ENCODE measurements at regions not wholly inside any gene's neighbourhood (a gene's known extent, or its start where the extent isn't known, plus 50 kb on each side); places are given as distances from the start of the nearest gene placed in this dataset.
A peak's percentile ranks its signal among the peaks of the same experiment; 100 is the strongest.

DNA sequence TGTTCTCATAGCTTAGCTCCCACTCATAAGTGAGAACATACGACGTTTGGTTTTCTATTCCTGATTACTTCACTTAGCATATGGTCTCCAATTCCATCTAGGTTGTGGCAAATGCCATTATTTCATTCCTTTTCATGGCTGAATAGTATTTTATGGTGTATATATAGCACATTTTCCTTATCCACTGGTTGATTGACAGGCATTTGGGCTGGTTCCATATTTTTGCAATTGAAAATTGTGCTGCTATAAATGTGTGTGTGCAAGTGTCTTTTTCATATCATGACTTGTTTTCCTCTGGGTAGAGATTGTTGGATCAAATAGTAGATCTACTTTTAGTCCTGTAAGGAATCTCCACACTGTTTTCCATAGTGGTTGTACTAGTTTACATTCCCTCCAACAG lies 133.0 kb upstream of the TAB2 start:
- no peak for DNase-seq (ENCODE audit: low spot score)

- DNase-seq (ENCODE audit: low spot score), result no peak
Measured at GRCh38 chr6:149185799-149186357, 131.6 kb upstream of the TAB2 start.

DNA sequence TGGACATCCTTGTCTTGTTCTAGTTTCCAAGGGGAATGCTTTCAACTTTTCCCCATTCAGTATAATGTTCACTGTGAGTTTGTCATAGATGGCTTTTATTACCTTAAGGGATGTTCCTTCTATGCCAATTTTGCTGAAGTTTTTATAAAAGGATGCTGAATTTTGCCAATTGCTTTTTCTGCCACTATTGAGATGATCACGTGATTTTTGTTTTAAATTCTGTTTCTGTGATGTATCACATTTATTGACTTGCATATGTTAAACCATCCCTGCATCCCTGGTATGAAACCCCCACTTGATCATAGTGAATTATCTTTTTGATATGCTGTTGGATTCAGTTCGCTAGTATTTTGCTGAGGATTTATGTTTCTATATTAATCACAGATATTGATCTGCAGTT lies 130.6 kb upstream of the TAB2 start:
- DNase-seq (ENCODE audit: low spot score), result no peak

GRCh38 chr6:149190224-149190831 lies 127.2 kb upstream of the TAB2 start:
- DNase-seq (ENCODE audit: low spot score), result peak; percentile 66

- DNase-seq (ENCODE audit: low spot score), result no peak
Measured at GRCh38 chr6:149194820-149195558, 122.5 kb upstream of the TAB2 start.

DNA sequence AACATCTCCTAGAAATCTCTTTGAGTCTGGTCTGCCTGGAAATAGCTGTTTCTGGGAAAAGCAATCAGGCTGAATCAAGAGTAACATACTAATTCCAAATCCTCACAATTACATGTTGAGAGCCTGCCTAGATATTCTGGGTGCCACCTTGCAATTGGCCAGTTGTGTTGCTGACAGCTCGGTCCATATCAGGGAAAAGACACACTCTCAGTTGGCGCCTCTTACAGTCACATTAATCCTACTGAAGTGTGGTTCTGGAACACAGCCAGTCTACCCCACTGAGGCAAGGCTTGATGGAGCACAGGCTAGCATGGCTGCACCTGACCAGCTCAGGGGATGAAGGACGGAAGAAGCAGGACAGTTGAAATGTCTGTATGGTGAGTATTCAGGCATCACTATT lies 121.4 kb upstream of the TAB2 start:
- DNase-seq (ENCODE audit: low spot score), result no peak

GRCh38 chr6:149197482-149197881 lies 120.0 kb upstream of the TAB2 start:
- DNase-seq (ENCODE audit: low spot score), result no peak

GRCh38 chr6:149198265-149198664 lies 119.2 kb upstream of the TAB2 start:
- DNase-seq (ENCODE audit: low spot score), result no peak

DNA sequence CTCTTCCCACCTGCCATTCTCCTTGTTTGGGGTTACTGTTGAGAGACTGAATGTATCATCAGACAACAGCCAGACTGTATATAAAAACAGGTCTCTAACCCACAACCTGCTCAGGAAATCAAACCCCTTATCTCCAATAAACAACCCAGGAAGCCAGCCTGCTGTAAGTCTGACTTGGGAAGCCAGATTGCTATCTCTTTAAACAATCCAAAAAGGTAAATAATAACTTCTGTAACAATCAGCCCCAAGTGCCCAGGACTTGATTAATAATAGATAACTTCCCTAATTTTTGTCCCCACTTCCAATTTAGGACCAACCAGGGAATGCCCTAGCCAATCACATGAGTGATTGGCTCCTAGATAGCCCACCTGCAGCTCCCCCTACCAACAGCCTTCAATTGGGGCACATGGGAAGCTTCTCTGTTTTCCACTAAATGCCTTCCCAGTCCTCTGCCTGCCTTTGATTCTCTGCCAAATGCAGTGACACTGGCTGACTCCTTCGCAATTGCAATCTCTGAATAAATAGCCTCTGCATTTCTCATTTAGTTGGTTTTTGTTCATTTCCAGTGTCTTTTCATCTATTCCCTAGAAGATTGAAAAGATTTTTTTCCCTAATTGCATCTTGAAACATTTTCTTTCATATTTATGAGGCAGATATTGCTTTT lies 117.1 kb upstream of the TAB2 start:
- DNase-seq (ENCODE audit: low spot score), result no peak

GRCh38 chr6:149201068-149201655 lies 116.3 kb upstream of the TAB2 start:
- DNase-seq (ENCODE audit: low spot score), result no peak

DNA sequence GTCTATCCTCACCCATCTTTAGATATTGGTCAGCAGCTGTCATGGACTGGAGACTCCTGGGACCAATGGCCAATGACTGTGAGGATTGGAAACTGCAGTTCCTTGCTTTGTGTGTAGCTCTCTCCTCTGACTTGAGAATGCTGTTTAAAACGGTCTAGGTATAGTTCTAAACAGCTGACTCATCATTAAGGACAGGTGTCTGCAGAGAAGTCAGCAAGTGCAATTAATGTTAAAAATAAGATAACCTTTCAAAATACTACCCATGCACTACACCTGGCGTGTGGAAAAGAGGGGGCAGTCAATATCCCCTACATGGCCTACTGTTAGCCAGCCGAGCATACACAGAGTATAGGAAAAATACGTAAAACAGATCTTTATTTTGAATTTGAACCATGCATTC lies 115.4 kb upstream of the TAB2 start:
- no peak for DNase-seq (ENCODE audit: low spot score)

DNA sequence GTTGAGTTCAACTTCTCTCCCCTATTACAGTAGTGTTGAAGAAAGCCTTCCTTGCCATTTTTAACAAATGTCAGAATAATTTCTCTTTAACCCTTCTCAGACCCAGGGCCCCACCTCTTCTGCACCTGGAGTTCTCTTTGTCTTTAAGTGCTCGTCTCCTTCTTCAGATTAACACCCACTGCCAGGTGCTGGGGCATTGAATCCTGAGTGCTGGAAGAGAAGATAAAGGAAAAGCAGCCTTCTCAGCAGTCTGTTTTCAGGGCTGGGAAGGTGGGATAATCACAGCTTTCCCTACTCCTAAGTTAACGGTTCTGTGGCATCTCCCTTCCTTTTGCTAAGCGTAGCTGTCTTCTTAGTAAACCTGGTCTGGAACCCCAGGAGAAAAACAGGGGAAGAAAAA lies 114.6 kb upstream of the TAB2 start:
- DNase-seq (ENCODE audit: low spot score), result no peak

GRCh38 chr6:149203509-149203908 lies 114.0 kb upstream of the TAB2 start:
- no peak for DNase-seq (ENCODE audit: low spot score)

DNA sequence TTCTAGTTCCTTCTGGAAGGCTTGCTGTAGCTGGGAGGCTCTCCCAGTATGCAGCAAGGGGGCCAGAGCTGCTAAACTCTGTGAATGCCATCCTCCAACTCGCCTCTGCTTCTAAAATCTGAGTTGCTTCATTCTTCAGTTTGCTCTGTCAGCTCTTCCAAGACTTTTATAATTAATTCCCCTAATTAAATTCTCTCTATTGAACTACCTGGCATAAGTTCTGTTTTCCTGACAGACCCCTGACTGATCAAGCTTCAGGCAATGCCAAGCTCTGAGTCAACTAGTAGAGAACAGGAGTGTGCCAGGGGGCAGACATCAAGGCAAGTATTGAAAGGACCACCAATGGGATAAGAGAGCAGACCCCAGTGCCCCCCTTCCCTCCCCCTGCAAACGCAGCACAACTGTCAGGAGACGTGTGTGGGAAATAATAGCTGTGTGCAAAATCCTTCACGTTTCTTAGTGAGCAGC lies 109.3 kb upstream of the TAB2 start:
- no peak for DNase-seq (ENCODE audit: low spot score)

DNA sequence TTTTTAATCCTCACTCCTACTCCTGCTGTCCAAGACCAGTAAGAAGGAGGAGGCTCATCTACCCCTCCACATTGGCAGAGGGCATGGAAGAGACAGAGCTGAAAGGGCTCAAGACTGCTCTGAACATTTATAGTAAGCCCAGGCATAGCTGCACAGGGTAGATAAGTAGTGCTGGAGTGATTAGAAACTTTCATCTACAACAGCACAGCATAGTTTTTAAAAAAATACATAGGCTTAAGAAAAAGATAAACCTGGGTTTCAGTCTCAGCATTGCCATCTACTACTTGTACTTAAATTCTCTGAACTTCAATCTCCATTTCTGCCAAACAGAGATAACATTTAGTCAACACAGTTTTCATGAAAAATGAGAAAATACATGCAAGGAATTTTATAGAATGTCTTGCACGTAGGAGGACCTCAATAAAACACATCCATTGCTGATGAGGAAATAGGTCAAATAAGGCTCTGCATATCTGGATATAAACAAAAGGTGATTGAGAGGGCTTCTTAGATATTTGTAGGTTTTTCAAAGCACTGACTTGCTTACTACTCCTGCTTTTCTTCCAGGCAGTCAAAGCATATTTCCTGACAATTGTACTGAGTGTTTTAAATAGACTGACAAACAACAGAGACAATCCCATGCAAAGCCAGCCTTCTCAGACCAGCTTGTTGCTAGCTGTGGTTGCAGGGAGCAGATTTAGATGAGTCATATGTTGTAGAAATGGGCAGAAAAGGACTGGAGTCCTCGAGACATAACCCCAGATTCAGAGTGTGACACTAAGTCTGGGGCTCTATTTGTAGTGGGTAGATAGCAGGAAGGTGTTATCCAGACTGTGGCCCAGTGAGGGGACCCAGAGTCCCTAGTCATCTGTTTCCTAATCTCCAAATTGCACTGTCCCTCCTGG lies 107.4 kb upstream of the TAB2 start:
- DNase-seq (ENCODE audit: low spot score), result peak; percentile 77

- DNase-seq (ENCODE audit: low spot score), result peak; percentile 52
Measured at GRCh38 chr6:149211046-149211571, 106.4 kb upstream of the TAB2 start.

GRCh38 chr6:149212206-149212605 lies 105.3 kb upstream of the TAB2 start:
- DNase-seq (ENCODE audit: low spot score), result peak; percentile 25

GRCh38 chr6:149212892-149213801 lies 104.4 kb upstream of the TAB2 start:
- DNase-seq (ENCODE audit: low spot score), result peak; percentile 14

DNA sequence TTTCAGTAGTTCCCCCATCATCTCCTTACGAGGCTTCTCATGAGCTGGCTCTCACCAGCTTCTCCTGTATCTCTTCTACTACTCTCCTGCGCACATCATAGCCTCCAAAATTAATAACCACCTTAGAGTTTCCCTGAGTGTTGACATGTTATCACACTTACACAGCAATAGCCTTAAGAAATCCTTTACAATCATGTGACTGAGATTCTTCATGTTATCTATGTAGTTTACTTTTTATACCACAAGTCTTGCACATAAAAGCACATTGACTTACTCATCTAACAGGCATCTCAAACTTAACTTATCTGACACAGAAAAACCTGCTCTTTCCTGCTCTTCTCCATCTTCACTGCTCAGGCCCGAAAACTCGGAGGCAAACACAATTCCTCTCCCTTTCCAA lies 103.7 kb upstream of the TAB2 start:
- DNase-seq (ENCODE audit: low spot score), result peak; percentile 14

- DNase-seq (ENCODE audit: low spot score), result no peak
Measured at GRCh38 chr6:149216459-149216858, 101.1 kb upstream of the TAB2 start.

Data from CD4-positive, alpha-beta T cell treated with Interleukin-15 for 4 hours (primary cell).